CD1c-positive myeloid dendritic cell (primary cell): ENCODE measurements at regions not wholly inside any gene's neighbourhood (a gene's known extent, or its start where the extent isn't known, plus 50 kb on each side); places are given as distances from the start of the nearest gene placed in this dataset.
"Not testable (repeated sequence)": the region's sequence is repeated elsewhere in the genome, so short reads cannot be mapped to it uniquely, and the experiment has no call there.

Source experiments
- DNase-seq: peaks from one replicate; pipeline ENCODE4 v3.0.0-alpha.2; 2016; ENCODE audit errors: extremely low spot score

- no peak for DNase-seq
Observed at GRCh38 chr2:53040536-53041229, 726.9 kb upstream of the CHAC2 start.

- no peak for DNase-seq
Observed at GRCh38 chr2:53036196-53036595, 731.4 kb upstream of the CHAC2 start.

DNA sequence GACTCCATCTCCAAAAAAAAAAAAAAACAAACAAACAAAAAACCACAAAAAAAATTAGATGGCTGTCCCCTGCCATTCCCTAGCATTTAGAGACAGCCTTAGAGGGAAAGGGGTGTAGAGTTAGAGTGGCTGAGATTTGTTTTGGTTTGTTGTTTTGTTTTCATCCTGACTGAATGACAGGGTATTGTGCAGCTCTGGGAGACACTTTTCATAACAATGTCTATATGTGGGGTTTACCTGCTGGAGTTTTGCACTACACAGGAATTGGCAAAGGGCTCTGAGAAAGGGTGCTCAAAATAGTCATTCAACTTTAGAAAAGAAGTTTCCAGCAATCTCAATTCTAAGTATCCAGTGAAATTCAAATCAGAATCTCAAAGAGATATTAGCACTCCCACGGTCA, 732.5 kb upstream of the CHAC2 start:
- DNase-seq, result no peak

GRCh38 chr2:53033411-53033810, 734.2 kb upstream of the CHAC2 start:
- no peak for DNase-seq

DNA sequence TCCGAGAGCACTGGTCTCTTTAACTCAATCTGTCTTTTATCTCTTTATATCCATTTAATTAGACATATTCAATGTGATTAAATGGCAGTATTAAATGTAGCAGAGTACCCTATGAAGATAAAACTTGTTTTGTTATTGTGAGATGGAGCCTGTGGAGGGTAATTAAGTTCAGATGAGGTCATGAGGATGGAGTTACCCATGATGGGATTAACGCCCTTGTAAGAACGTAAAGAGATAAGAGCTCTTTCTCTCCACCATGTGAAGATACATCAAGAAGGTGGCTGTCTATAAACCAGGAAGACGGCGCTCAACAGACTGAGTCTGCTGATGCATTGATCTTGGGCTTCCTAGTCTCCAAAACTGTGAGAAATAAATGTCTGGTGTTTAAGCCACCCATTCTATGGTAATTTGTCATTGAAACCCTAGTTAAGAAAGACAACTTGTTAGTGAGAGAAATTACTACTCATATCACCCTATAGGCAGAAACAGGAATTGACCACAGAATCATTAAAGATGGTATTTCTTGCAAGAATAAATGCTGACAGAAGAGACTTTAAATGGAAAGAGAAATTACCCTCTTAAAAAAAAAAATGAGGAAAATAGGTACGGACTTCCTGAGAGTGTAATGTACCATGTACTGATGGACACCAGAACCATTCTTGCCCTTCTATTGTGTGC, 738.7 kb upstream of the CHAC2 start:
- DNase-seq, result no peak

DNA sequence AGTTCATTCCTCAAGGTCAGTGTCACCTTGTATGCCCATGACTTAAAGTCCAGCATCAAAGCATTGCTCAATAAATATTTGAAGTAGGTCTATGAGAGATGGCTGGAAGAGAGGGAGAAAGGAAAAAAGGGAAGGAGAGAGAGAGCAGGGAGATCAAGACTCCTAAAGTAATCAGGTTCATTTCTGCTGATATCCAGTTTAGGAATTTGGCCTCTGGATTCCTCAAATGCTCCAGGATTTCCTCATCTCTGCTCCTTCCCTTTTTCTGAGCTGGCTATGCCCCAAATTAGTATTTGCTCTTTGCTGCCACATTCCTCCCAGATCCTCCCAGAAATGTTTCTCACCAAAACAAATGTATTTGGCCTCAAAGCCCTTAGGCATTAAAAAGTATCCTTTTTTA, 739.4 kb upstream of the CHAC2 start:
- DNase-seq, result no peak

GRCh38 chr2:53022248-53022647, 745.4 kb upstream of the CHAC2 start:
- DNase-seq, result not testable (repeated sequence)

GRCh38 chr2:53021828-53022227, 745.8 kb upstream of the CHAC2 start:
- DNase-seq, result peak; percentile 20

- DNase-seq, result no peak
Observed at GRCh38 chr2:53021292-53021691, 746.3 kb upstream of the CHAC2 start.

GRCh38 chr2:53018825-53019425, 748.7 kb upstream of the CHAC2 start:
- DNase-seq, result no peak

- no peak for DNase-seq
Observed at GRCh38 chr2:53006980-53007379, 760.6 kb upstream of the CHAC2 start.

GRCh38 chr2:53004413-53004812, 763.2 kb upstream of the CHAC2 start:
- DNase-seq, result no peak

DNA sequence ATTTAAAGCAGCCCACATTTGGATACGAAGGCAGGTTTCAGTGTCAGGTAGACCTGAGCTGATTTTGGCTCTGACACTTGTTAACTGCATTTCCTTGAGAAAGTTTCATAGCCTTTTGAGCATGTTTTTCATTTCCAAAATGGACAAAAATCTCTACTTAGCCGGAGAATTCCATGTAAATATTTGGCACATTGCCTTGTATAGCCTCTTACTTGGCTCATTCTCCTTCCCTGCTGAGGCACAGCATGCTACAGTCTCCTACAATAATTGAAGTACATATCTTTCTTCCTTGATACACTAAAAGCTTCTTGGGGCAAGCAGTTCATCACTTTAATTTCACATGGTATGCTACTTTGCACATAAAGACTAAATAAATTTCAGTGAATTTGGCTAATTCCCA, 772.2 kb upstream of the CHAC2 start:
- no peak for DNase-seq

GRCh38 chr2:52976143-52976949, 791.3 kb upstream of the CHAC2 start:
- DNase-seq, result no peak

DNA sequence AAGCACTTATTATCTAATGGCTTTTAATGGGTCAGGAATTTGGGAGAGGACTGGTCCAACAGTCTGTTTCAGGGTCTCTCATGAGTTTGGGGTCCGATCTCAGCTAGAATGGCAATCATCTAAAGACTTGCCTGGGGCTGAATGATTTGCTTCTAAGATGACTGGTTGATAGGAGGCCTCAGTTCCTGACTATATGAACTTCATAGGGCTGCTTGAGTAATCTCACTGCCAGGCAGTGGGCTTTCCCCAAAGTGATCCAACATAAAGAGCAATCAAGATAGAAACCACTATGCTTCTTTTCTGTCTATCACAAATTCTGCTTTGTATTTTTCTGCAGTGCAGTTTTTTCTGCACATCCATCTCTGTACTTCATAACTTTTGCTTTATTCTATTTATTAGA, 793.5 kb upstream of the CHAC2 start:
- DNase-seq, result no peak

DNA sequence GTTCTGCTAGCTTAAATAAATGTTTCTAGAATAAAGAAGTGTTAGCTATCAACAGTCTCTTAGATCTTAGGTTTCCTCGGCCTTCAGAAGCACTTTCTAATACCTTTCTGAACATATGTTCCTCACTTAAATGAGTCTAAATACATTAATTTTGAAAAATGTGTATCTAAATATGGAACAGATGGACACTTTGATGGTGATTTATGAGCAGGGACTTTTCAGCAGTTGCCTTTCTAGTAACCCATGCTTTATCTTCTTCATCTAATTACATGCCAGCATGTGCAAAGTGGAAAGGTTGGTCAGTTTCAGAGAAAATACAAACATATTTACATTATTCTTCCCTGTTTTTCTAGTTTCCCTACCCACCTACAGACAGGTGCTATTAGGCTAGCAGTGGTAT, 797.0 kb upstream of the CHAC2 start:
- no peak for DNase-seq

DNA sequence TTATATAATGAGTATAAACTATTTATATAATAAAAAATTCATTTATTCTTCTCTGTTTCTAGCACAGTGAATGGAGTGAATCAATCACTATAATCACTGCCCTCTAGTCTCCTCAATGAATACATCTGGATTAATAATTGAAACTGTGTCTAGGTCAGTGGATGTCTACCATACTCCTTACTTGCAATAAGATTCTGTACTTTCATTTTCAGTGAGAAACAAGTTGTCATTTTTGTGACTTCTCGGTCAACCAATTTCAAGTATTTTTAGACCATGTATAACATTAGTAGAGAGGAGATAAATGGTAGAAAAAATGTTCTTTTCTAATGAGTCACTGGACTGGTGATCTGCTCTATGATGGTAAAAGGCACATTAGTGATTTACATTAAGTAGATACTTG, 799.6 kb upstream of the CHAC2 start:
- no peak for DNase-seq

GRCh38 chr2:52964916-52965530, 802.6 kb upstream of the CHAC2 start:
- no peak for DNase-seq

GRCh38 chr2:52961403-52961802, 806.2 kb upstream of the CHAC2 start:
- DNase-seq, result no peak

DNA sequence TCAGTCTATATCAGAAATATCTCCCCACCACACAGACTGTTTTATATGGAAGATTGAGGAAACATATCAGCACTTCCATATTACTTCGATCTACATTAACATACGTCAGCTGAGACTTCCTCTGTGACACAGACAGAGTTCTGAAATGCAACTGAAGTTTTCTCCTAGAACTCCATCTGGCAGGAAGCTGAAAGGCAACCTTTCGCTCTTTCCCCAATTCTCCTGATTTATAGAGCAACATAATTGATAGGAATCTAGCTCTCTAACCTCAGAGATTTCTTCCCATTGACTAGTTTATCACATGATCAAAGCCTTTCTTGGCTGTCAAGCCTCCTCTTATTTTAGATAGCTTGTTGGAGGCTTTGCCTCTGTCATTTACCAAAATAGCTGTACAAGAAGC, 806.7 kb upstream of the CHAC2 start:
- no peak for DNase-seq

DNA sequence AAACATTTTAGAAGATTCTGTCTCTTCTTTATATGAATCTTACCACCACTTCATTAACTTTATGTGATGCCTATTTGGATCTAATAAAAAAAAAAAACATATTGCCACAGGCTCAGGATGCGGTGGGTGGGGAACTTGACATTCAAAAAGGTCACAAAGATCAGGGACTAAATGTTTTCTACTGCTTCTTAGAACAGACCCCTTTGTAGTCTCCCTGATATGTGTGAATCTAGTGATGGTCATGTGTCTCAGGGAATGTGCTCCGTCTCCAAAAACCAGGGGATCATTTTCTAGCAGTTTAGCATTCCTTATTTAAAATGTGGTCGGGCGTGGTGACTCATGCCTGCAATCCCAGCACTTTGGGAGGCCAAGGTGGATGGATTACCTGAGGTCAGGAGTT, 807.8 kb upstream of the CHAC2 start:
- no peak for DNase-seq

- DNase-seq, result no peak
Observed at GRCh38 chr2:52956766-52957165, 810.8 kb upstream of the CHAC2 start.
